ENCODE measurements at regions not wholly inside any gene's neighbourhood (a gene's known extent, or its start where the extent isn't known, plus 50 kb on each side); places are given as distances from the start of the nearest gene placed in this dataset.
"Not testable (repeated sequence)": the region's sequence is repeated elsewhere in the genome, so short reads cannot be mapped to it uniquely, and the experiment has no call there.

DNA sequence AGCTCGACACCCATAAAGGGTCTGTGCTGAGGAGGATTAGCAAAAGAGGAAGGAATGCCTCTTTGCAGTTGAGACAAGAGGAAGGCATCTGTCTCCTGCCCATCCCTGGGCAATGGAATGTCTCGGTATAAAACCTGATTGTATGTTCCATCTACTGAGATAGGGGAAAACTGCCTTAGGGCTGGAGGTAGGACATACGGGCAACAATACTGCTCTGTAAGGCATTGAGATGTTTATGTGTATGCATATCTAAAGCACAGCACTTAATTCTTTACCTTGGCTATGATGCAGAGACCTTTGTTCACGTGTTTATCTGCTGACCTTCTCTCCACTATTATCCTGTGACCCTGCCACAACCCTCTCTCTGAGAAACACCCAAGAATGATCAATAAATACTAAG lies 210.7 kb downstream of the POTED start:
- not testable (repeated sequence) for DNase-seq (ENCODE audit: low spot score)

DNA sequence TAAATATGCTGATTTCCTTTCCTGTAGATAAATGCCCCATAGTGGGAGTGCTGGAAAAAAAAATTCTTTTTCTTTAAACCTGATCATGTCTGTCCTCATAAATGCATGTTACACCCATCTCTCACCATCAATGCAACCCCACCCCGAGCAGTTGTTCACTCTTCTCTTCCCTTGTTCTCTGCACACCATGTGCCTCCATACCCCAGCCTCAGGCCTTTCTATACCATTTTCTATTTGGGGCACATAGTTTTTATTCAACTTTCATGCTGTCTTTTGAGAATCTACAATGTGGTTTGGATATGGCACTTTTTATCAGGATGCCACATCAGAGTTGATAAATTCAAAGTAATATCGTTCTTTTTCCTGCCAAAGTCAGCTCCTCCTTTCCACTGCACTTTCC lies 202.6 kb downstream of the POTED start:
- DNase-seq (ENCODE audit: low spot score), result not testable (repeated sequence)

DNA sequence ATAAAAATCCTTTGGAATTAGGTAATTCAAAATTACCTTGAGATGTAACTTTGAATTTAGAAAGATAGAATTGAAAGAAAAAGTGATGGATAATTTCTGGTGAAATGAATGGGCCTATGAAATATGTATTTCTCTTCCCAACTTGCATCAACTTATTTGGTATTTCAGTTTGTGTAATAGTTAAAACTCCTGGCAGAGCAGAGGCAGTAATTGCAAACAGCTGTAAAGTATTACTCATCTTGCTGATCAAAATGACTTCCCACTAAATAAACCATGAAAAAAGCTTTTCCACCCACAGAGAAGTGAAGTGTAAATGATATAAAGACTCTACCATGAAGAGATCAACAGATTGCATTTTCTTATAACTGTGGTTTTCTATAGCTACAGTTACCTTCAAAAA lies 201.0 kb downstream of the POTED start:
- DNase-seq (ENCODE audit: low spot score), result not testable (repeated sequence)

DNA sequence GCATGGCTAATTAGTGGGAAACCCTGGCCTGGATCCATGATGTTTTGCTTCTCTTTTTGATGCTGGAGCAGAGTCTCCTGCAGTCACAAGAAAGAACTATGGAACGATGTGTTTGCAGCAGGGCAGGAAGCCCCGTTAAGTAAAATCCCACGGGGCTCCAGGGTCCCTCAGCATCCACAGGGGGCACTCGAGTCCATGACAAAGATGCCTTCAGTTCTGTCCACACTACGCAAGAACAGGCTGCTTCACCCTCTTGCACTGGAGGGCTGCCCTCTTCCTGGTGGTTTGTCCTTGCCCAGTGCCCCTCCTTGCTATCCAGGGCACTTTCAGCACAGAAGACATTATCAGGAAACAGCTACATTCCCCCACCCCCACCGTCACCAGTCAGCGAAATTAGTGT lies 196.9 kb downstream of the POTED start:
- DNase-seq (ENCODE audit: low spot score), result not testable (repeated sequence)

DNA sequence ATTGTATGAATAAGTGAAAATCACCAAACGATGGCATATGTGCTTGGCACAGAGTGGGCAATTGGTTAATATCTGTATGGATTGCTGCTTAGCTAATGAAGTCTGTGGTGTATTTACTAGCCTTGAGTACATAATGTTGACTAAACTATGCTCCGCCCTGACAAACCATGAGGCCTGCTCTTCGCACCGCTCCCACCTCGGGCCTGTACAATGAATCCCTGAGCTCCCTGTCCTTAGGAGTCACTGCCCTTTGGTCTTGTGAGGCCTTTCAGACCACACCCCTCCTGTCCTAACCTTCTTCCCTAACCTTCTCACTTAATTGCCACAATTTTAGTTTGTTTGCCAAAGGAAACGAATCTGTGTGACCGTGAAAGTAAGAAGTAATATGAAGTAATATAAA lies 193.2 kb downstream of the POTED start:
- not testable (repeated sequence) for DNase-seq (ENCODE audit: low spot score)
